HG03575 (cell line): ENCODE measurements at regions not wholly inside any gene's neighbourhood (a gene's known extent, or its start where the extent isn't known, plus 50 kb on each side); places are given as distances from the start of the nearest gene placed in this dataset.
"Not testable (repeated sequence)": the region's sequence is repeated elsewhere in the genome, so short reads cannot be mapped to it uniquely, and the experiment has no call there.

ENCODE experiments used
- ATAC-seq: cut with Tn5 transposase; IDR thresholded peaks from one replicate; pipeline ENCODE4 v1.9.1; 2021; ENCODE audit not compliant: unreplicated experiment, insufficient number of reproducible peaks, low FRiP score; ENCODE audit errors: extremely low read depth

DNA sequence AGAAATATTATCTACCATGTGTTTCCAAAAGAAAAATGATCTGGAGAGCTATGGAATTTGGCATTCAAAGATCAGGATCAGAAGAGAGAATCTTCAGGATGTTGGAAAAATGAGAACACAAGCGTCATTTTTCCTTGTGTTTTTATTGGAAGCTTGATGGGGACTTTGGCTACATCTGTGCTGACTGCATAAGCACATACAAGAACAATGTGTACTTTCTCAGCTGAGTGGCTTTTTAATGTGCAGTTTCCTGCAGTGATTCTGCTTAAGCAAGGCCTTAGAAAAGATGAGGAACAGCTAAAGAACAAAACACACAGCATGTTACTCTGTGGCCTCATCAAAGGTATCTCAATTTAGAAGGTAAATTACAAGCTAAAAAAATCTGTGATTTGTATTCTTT is 1039.9 kb downstream of the GLUD2 start:
- ATAC-seq: no peak

DNA sequence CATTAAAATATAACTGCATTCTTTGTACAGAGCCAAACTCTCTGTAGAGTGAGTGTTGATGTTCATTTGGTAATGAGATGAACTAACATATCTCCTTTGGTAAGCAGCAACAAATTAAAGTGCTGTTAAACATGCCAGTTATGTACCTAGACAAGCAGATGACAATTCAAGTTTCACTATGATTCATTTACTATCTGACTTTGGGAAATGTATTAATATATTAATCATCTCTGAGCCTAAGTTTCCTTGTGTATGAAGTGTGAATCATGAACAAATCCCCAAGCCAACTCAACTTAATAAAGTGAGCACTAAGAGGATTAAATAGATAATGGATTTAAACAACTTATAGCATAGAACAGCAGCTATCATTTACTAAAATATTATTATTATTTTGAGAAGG is 1044.2 kb downstream of the GLUD2 start:
- no peak for ATAC-seq

DNA sequence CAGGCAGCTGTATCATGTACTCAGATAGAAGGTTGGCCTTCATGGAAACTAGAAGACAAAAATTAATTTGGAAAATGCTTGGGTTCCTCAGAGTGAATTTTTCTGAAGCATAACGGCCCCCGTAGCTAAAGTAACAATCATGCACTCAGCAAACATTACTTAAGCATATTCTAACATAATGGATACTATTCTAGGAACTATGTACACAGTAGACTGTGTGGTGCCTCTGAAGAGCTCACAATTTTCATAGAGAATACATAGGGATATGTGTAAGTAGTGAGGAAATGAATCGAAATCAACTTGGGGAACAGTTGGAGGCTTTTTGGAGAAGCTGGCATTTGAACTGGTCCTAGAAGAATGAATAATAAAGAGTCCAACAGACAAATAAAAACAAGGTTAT is 1045.0 kb downstream of the GLUD2 start:
- ATAC-seq: no peak

DNA sequence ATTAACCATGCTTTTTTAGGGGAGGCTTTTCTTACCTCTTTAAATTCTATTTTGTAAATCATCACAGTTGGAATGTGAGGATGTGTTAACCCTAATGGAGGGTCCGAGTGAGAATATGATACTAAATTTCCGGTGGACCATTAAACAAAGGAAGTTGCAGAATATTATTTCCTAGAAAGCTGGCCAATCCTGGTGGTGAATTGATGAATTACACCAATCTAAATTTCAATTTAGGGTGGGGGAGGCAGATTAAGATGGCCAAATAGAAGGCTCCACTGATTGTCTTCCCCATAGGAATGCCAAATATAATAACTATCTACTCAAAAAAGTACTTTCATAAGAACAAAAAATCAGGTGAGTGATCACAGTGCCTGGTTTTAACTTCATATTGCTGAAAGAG is 1045.6 kb downstream of the GLUD2 start:
- ATAC-seq: no peak

DNA sequence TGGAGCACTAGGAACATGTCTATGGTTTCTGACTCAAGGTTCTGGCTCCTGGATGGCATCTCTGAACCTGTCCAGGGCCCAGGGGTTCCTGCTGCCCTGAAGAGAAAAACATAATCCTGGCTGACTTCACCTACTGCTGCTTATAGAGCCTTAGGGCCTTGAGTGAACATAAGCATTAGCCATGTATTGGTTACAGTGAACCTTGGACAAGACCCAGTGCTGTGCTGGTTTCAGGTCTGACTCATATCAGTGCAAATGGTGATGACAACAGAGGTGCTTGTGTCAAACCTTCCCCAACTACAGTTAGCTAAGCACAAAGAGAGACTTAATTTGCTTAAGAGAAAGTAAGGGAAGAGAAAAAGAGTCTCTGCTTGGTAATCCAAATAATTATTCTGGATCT is 1047.2 kb downstream of the GLUD2 start:
- ATAC-seq: no peak

DNA sequence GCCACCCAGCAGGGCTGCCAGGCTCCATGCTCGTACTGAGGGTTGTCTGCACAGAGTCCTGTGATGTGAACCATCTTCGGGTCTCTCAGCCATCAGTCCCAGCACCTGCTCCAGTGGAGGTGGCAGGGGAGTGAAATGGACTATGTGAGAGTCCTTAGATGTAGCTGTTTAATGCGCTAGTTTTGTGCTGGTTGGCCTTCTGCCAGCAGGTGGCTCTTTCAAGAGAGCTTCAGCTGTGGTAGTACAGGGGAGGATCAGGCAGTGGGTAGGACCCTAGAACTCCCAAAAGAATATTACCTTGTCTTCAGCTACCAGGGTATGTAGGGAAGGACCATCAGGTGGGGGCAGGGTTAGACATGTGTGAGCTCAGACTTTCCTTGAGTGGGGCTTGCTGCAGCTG is 1066.0 kb downstream of the GLUD2 start:
- no peak for ATAC-seq

DNA sequence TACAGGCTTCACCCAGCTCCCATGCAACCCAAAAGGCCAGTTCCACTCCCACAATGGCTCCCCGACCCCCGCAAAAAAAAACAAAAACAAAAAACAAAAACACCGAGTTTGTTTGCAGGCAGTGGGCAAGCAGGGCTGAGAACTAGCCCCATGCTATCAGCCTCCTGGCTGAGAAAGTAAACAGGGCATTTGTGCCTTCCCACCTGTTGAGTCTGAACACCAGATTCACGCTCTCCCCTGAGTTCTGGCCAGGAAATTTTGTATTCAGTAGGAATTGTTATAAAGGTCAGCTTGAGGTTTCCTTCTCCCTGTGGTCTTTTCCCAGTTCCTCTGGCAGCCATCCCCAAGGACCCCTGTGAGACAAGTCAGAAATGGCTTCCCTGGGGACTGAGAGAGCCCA is 1066.5 kb downstream of the GLUD2 start:
- ATAC-seq: no peak

DNA sequence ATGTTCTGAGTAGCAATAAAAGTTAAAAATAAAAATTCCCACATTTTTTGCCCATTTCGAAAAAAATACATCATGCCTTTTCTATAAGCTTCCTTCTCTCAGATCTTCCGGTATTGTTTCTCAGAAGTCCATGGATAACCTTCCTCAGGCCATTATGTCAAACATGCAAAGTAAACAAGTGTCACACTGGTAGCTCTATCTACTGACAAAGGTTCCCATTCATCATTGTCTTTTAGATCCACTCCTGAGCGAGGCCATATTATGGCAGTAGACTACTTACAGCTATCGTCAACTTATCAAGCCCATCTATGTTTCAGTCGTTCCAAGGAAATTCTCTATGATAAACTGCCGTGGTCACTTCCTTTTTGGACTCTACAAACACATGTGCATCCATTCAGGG is 1068.2 kb downstream of the GLUD2 start:
- ATAC-seq: no peak

DNA sequence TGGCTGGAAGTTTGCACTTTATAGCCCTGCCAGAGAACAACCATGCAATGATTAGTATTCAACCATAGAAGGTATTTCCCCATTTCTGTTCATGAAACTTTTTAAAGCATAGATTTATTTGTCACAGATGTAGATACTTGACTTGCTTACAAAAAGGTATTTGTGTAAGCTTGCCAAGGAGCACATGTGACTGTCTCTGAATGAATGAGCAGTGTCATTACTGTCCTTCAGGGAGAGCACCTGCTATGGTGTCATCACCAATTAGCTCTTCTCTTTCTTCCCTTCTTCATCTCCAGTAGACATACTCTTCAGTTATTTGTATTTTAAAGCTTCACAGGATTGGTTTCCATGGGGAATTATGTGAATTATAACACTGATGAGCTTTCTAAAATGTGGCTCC is 1064.7 kb upstream of the GRIA3 start:
- ATAC-seq: no peak

DNA sequence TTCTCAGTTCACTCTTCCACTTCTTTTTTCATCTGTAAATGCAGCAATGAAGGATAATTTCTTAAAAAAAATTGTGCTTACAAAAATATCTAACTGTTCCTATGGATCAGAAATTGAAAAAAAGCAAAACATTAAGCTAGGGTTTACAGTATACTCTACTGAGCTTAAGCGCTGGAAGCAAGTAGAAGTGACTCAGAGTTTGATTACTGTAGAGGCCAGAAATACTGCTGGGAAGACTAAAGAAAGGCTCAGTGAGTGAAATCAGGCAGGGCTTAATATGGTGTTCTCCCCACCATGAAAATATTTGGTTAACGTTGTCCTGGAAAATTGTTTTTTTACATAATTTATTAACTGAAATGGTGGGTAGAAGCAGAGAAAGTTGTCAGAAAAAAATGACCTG is 1061.8 kb upstream of the GRIA3 start:
- ATAC-seq: no peak

DNA sequence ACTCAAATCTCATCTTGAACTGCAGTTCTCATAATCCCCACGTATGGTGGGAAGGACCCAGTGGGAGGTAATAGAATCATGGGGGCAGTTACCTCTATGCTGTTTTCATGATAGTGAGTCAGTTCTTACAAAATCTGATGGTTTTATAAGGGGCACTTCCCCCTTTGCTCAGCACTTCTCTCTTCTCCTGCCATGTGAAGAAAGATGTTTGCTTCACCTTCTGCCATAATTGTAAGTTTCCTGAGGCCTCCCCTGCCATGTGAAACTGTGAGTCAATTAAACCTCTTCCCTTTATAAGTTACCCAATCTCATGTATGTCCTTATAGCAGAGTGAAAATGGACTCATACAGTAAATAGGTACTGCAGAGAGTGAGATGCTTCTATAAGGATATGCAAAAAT is 1050.6 kb upstream of the GRIA3 start:
- no peak for ATAC-seq

DNA sequence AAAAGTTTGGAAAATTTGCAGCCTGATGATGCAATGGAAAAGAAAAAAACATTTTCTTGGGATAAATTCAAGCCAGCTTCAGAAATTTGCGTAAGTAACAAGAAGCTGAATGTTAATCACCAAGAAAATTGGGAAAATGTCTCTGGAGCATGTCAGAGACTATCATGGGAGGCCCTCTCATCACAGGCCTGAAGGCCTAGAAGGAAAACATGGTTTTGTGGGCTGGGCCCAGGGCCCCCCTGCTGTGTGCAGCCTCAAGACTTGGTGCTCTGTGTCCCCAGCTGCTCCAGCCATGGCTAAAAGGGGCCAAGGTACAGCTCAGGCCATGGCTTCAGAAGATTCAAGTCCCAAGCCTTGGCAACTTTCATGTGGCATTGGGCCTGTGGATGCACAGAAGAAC is 1049.8 kb upstream of the GRIA3 start:
- no peak for ATAC-seq

DNA sequence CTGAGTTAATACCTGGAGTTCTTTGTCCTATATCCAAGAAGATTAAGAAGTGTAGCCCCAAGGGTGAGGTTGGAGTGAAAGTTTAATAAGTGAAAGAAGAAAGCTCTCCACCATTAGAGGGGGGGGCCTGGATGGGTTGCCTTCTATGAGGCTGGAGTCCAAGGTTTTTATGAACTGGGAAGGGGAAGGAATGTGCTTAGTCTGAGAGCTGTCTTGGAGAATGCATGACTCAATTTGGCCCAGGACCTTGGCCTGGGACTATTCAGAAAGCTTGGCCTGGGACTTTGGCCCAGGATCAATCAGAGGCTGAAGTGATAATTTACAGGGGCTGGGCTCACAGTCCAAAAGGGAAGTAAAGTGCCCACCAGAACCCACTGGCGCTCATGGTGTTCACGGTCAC is 1049.0 kb upstream of the GRIA3 start:
- no peak for ATAC-seq

DNA sequence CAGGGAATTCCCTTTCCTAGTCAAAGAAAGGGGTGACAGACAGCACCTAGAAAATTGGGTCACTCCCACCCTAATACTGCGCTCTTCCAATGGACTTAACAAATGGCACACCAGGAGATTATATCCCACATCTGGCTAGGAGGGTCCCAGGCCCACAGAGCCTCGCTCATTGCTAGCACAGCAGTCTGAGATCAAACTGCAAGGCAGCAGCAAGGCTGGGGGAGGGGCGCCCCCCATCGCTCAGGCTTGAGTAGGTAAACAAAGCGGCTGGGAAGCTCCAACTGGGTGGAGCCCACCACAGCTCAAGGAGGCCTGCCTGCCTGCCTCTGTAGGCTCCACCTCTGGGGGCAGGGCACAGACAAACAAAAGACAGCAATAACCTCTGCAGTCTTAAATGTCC is 1043.9 kb upstream of the GRIA3 start:
- not testable (repeated sequence) for ATAC-seq

DNA sequence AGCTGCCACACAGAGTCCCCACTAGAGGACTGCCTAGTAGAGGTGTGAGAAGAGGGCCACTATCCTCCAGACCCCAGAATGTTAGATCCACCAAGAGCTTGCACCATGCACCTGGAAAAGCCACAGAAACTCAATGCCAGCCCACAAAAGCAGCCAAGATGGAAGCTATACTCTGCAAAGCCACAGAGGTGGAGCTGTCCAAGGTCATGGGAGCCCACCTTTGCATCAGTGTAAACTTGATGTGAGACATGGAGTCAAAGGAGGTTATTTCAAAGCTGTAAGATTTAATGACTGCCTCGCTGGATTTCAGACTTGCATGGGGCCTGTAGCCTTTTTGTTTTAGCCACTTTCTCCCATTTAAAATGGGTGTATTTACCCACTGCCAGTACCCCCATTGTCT is 1030.1 kb upstream of the GRIA3 start:
- no peak for ATAC-seq

DNA sequence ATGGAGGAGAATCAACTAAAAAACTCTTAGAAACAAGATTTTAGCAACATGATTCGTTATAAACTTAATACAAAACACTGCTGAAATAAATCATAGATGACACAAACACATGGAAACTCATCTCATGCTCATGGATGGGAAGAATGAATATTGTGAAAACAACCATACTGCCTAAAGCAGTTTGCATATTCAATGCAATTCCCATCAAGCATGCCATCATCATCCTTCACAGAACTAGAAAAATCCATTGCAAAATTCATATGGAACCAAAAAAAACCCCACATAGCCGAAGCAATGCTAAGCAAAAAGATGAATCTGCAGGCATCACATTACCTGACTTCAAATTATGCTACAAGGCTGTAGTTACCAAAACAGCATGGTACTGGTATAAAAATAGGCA is 1015.8 kb upstream of the GRIA3 start:
- no peak for ATAC-seq

DNA sequence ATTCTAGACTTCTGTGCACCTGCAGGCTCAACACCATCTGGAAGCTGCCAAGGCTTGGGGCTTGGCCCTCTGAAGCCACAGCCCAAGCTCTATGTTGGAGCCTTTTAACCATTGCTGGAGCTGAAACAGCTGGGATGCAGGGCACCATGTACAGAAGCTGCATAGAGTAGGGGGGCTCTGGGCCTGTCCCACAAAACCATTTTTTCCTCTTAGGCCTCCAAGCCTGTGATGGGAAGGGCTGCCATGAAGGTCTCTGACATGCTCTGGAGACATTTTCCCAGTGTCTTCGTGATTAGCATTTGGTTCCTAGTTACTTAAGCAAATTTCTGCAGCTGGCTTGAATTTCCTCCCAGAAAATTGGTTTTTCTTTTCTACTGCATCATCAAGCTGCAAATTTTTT is 999.3 kb upstream of the GRIA3 start:
- ATAC-seq: no peak

DNA sequence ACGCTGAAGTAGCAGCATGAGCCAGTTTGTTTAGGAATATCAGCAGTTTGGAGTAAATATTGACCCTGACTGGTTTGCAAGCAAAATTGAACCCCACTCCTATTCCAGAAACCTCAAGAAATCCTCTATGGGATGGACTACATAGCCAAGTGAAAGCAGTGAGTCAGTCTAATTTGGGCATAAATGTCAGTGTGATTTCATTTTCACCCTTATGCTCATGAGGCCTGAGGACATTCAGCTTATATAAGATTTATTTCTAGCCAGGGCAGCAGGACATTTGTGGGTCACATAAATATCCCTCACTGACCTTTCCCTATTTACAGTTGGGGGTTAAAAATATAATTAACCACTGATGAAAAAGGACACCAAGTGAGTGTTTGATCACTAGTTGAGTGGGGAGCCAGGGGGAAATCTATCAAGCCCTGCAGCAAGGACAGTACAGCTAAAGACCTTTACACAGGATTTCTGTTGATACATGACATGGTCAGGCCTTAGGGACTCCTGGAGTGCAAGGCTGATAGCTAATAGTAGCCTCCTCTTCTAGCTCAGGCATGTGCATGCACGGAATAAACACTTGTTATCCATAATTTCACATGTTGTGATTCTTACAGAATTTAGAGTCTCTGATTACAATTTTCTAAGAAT is 996.9 kb upstream of the GRIA3 start:
- no peak for ATAC-seq

DNA sequence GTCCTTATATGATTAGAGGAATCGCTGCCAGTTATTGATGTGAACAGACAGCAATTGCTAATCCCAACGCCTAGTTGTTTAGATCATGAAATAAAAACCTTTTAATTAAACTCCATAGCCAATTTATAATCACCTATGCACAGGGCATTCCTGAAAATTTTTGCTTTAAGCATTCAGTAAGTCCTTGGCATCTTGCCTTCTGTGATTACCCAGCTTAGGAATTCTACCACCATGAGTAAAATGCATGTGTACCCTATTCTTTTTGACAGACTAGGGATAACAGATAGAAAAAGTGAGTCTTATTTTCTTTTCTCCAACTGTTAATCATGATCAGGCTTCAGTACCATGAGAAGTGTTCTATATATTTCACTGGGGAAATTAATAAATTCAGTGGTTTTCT is 995.3 kb upstream of the GRIA3 start:
- ATAC-seq: no peak

DNA sequence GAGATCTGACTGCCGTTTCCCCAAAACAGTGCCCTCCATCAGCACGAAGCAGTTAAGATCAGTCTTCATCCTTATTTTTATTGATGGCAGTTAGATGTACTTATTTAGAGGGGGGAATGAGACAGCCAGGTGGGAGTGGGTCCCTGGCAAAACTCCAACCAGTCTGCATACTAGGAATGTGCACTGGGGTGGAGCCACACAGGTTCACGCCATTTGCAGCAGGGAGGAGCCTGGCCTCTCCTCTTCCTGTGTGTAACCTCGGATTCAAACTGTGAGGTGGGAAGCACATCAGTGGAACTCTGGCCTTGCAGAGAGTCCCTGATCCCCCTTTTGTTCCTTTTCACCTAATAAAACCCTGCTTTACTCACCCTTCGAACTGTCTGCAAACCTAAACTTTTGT is 987.7 kb upstream of the GRIA3 start:
- no peak for ATAC-seq

DNA sequence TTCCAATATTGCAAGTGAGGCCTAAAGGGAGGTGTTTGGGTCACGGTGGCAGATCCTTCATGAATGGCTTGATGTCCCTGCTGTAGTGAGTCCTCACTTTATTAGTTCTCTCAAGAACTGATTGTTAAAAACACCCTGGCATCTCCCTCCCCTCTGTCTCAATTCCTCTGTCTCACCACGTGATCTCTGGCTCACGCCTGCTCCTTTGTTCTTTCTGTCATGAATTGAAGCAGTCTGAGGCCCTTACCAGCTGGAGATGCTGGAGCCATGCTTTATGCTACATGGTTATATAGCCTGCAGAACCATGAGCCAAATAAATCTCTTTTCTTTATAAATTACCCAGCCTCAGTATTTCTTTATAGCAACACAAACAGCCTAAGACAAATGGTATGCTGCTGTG is 980.7 kb upstream of the GRIA3 start:
- ATAC-seq: no peak

DNA sequence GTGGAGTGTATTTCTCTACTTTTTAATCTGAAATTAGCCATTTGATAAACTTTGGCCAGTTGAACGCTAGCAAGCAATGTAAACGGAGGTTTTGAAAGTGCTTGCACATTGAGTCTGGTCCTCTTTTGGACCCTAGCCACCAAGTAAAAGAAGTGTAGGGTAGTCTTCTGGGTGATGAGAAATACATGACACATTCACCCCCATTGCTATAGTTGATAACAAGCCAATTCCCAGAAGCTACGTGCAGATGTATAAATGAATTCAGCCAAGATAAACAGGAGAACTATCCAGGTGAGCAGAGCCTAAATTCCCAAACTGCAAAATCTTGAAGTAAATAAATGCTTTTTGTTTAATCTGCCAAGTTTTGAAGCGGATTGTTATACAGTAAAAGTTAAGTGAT is 965.4 kb upstream of the GRIA3 start:
- ATAC-seq: no peak
